ENCODE measurements at regions not wholly inside any gene's neighbourhood (a gene's known extent, or its start where the extent isn't known, plus 50 kb on each side); places are given as distances from the start of the nearest gene placed in this dataset.

GRCh38 chr17:12342609-12343435, 322.1 kb downstream of the MAP2K4 start:
- TF ChIP-seq CTCF (IDR thresholded peaks at IDR 0.05) (peak in 1 of 4 experiments; percentile 27), POLR2A (IDR thresholded peaks at IDR 0.05) (no peak), POLR2AphosphoS5 (IDR thresholded peaks at IDR 0.05) (no peak), EP300 (IDR thresholded peaks at IDR 0.05) (no peak)
